Testis (tissue), 2 donors: ENCODE measurements at regions not wholly inside any gene's neighbourhood (a gene's known extent, or its start where the extent isn't known, plus 50 kb on each side); places are given as distances from the start of the nearest gene placed in this dataset.

Experiments used
- DNase-seq: peaks from one replicate; pipeline ENCODE4 v3.0.0-alpha.2; 2019
- H3K27ac ChIP-seq, 2 donors: fragments of 200-600 bp; sonication (generic); one replicate each; pipeline ENCODE4 v1.5.1; 2019
- H3K27me3 ChIP-seq: fragments of 200-600 bp; sonication (generic); one replicate; pipeline ENCODE4 v1.5.1; 2019
- H3K36me3 ChIP-seq: fragments of 200-600 bp; sonication (generic); one replicate; pipeline ENCODE4 v1.5.1; 2017; ENCODE audit warnings: low read depth; ENCODE audit errors: missing control alignments
- H3K4me1 ChIP-seq: fragments of 200-600 bp; sonication (generic); one replicate; pipeline ENCODE4 v1.5.1; 2019
- H3K4me3 ChIP-seq, 2 donors: fragments of 200-600 bp; sonication (generic); one replicate each; pipeline ENCODE4 v1.5.1; 2017 to 2019
- H3K9me3 ChIP-seq: fragments of 200-600 bp; sonication (generic); one replicate; pipeline ENCODE4 v1.5.1; 2017
- CTCF ChIP-seq, 3 experiments: fragments of 450-650 bp in 2 of 3; fragments of 200-600 bp in 1 of 3; sonication (generic) in 1 of 3; IDR thresholded peaks; one replicate each; pipeline ENCODE4 v1.5.1; 2016 to 2019; ENCODE audit warnings: antibody characterized with exemption in 3 of 3, mild to moderate bottlenecking in 2 of 3, moderate library complexity in 1 of 3
- POLR2A ChIP-seq: fragments of 450-650 bp; IDR thresholded peaks from one replicate; pipeline ENCODE4 v1.6.1; 2017; ENCODE audit warnings: antibody characterized with exemption, mild to moderate bottlenecking, moderate library complexity
- WGBS, 2 donors: methylation state at CpG; one replicate each; pipeline ENCODE4 v1.1.5; 2018; 5-methylcytosine and 5-hydroxymethylcytosine counted together
- intact Hi-C: fragments of 100-400 bp; cut with DNase I; formaldehyde crosslinking; loops from one replicate; pipeline ENCODE4 v1.15.1; 2023; ENCODE audit warnings: low total_unique reads

DNA sequence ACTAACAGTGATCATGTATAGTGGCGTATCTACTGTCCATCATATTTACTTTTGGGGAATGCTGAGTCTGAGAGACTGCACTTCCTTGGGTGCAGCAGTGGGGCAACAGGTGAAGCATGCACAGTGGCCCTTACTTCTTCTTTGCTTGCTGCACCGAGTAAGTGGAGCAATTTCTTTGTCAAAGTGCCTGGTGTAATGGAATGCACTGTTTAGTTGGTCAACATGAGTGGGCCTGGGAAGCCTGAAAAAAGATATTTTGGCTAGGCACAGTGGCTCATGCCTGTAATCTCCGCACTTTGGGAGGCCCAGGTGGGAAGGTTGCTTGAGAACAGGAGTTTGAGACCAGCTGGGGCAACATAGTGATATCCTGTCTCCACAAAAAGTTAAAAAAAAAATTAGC lies 94.9 kb downstream of the OLFM4 start:
- intact Hi-C loops: no loop called here
- H3K36me3 ChIP-seq: no peaks in the 10 kb centered on the region
- DNase-seq: no peak
- no peaks in the 10 kb centered on the region for H3K27me3 ChIP-seq
- 94 to 96% methylated on average over 3 of the region's 3 CpGs for WGBS, 2 donors
- H3K4me1 ChIP-seq: no peaks in the 10 kb centered on the region
- TF ChIP-seq CTCF (IDR thresholded peaks at IDR 0.05) (no peak), POLR2A (no peak)
- H3K27ac ChIP-seq: no peak overlapping the region
- H3K4me3 ChIP-seq: no peak overlapping the region
- H3K9me3 ChIP-seq: no peaks in the 10 kb centered on the region

- WGBS, 2 donors: 64 to 79% methylated on average over 3 of the region's 3 CpGs
- intact Hi-C loops: no loop called here
- TF ChIP-seq POLR2A (no peak), CTCF (IDR thresholded peaks at IDR 0.05) (no peak)
- Histone ChIP-seq H3K27me3 (no peaks in the 10 kb centered on the region), H3K9me3 (no peaks in the 10 kb centered on the region), H3K36me3 (no peaks in the 10 kb centered on the region), H3K27ac (no peak overlapping the region), H3K4me3 (no peak overlapping the region), H3K4me1 (no peaks in the 10 kb centered on the region)
- DNase-seq: no peak
Observed at GRCh38 chr13:53124623-53125022, 96.0 kb downstream of the OLFM4 start.

GRCh38 chr13:53126841-53127245 lies 98.2 kb downstream of the OLFM4 start:
- no peak for DNase-seq
- 42 to 47% methylated on average over 1 of the region's 1 CpG for WGBS, 2 donors
- no peak overlapping the region for H3K27ac ChIP-seq
- no peaks in the 10 kb centered on the region for H3K27me3 ChIP-seq
- H3K36me3 ChIP-seq: no peaks in the 10 kb centered on the region
- TF ChIP-seq POLR2A: no peak
- TF ChIP-seq CTCF (IDR thresholded peaks at IDR 0.05): no peak
- H3K4me3 ChIP-seq: no peak overlapping the region
- H3K4me1 ChIP-seq: no peaks in the 10 kb centered on the region
- intact Hi-C loops: no loop called here
- no peaks in the 10 kb centered on the region for H3K9me3 ChIP-seq

- Histone ChIP-seq H3K27ac (no peak overlapping the region), H3K4me1 (no peaks in the 10 kb centered on the region), H3K27me3 (no peaks in the 10 kb centered on the region), H3K9me3 (no peaks in the 10 kb centered on the region), H3K36me3 (no peaks in the 10 kb centered on the region), H3K4me3 (no peak overlapping the region)
- intact Hi-C loops: no loop called here
- no peak for DNase-seq
- WGBS, 2 donors: 50 to 57% methylated on average over 2 of the region's 2 CpGs
- TF ChIP-seq POLR2A (no peak), CTCF (IDR thresholded peaks at IDR 0.05) (no peak)
Observed at GRCh38 chr13:53127373-53127772, 98.8 kb downstream of the OLFM4 start.

- no peaks in the 10 kb centered on the region for H3K36me3 ChIP-seq
- TF ChIP-seq CTCF (IDR thresholded peaks at IDR 0.05) (no peak), POLR2A (no peak)
- 84 to 85% methylated on average over 2 of the region's 2 CpGs for WGBS, 2 donors
Observed at GRCh38 chr13:53129864-53130393, 101.3 kb downstream of the OLFM4 start.

More at GRCh38 chr13:53129864-53130393, 101.3 kb downstream of the OLFM4 start:
- no peaks in the 10 kb centered on the region for H3K9me3 ChIP-seq
- DNase-seq: no peak
- no peaks in the 10 kb centered on the region for H3K27me3 ChIP-seq
- no peaks in the 10 kb centered on the region for H3K4me1 ChIP-seq
- no peak overlapping the region for H3K27ac ChIP-seq
- intact Hi-C loops: no loop called here
- H3K4me3 ChIP-seq: no peak overlapping the region
